Heart right ventricle (tissue), 16 donors: ENCODE measurements at regions not wholly inside any gene's neighbourhood (a gene's known extent, or its start where the extent isn't known, plus 50 kb on each side); places are given as distances from the start of the nearest gene placed in this dataset.

Experiments
- ATAC-seq, 8 donors: fragments of 200-7000 bp; cut with Tn5 transposase; one replicate each; pipeline ENCODE4 v1.9.1; 2020; ENCODE audit warnings: mild to moderate bottlenecking in 8 of 8, moderate library complexity in 8 of 8, moderate number of reproducible peaks in 1 of 8
- DNase-seq, 2 donors: peaks; one replicate each; pipeline ENCODE4 v3.0.0-alpha.2; 2020
- H3K27ac ChIP-seq, 10 donors: fragments of 200-600 bp; sonication (generic) in 2 of 10; one replicate each; pipeline versions ENCODE4 v1.5.0 to v1.8.0; 2020 to 2022; ENCODE audit warnings: mild to moderate bottlenecking in 3 of 10
- H3K27me3 ChIP-seq, 7 donors: fragments of 200-600 bp; one replicate each; pipeline ENCODE4 v1.8.0; 2021 to 2022; ENCODE audit warnings: mild to moderate bottlenecking in 2 of 7
- H3K36me3 ChIP-seq, 9 donors: fragments of 200-600 bp; sonication (generic) in 1 of 9; one replicate each; pipeline versions ENCODE4 v1.5.0 to v1.8.0; 2020 to 2022; ENCODE audit warnings: mild to moderate bottlenecking in 2 of 9
- H3K4me1 ChIP-seq, 9 donors: fragments of 200-600 bp; sonication (generic) in 1 of 9; one replicate each; pipeline versions ENCODE4 v1.5.0 to v1.8.0; 2020 to 2022; ENCODE audit warnings: mild to moderate bottlenecking in 4 of 9
- H3K4me3 ChIP-seq, 10 donors: fragments of 200-600 bp; sonication (generic) in 2 of 10; one replicate each; pipeline versions ENCODE4 v1.5.0 to v1.8.0; 2020 to 2022; ENCODE audit warnings: mild to moderate bottlenecking in 7 of 10, moderate library complexity in 2 of 10
- H3K9me3 ChIP-seq, 11 donors: fragments of 200-600 bp in 10 of 11; sonication (generic) in 2 of 11; one replicate each; pipeline versions ENCODE4 v1.5.0 to v1.8.0; 2013 to 2022; ENCODE audit warnings: mild to moderate bottlenecking in 2 of 11, control low read depth in 1 of 11, moderate library complexity in 1 of 11
- WGBS, 2 donors: extraction: QIAGEN DNeasy Blood & Tissue Kit; methylation state at CpG; one replicate each; pipeline ENCODE4 v1.1.7; 2013; ENCODE audit warnings: inconsistent platforms in 1 of 2; 5-methylcytosine and 5-hydroxymethylcytosine counted together
- intact Hi-C, 10 donors: fragments of 100-400 bp; cut with DNase I; formaldehyde crosslinking; loops; one replicate each; pipeline versions ENCODE4 v1.11.1 to v1.14.2; 2022
- TF ChIP-seq, protein P1 (sequence below), 9 donors: fragments of 200-600 bp; sonication (generic) in 2 of 9; IDR thresholded peaks; one replicate each; pipeline versions ENCODE4 v1.5.0 to v1.8.0; 2021 to 2022; ENCODE audit warnings: antibody characterized with exemption in 9 of 9, mild to moderate bottlenecking in 5 of 9, moderate library complexity in 1 of 9
- donor health status: Arrhythmogenic right ventricular cardiomyopathy.
- donor health status: ischemic (EF 13 %, LVEDD 7.1; RV severe dilation, severe dysfunction).
- donor health status: healthy with polysubstance abuse.
- donor health status: DM: no; HTN: yes; CAD: no.
- donor health status: DM: no; HTN: no; CAD: no.
- donor health status: ischemic (EF 25% LVEDD 6.9; RV normal size, moderate dysfunction).
- donor health status: ischemic (EF 25% LVEDD 5.7; RV mildly dilated, moderate dysfunction).
- donor health status: healthy.
- donor health status: DM: yes; HTN: yes; CAD: no.
- donor health status: Ischemic cardiomyopathy.
- donor health status: ischemic (EF 35%, LVEDD 5.7; RV mildly dilated, moderate dysfunction).
- donor health status: nonischemic (EF 11% LVEDD 7.7; RV severe dilation, severe dysfunction).
- donor health status: DM: yes; HTN: yes; CAD: no.
- donor health status: PGD.
- donor health status: ischemic (EF 29% LVEDD 5.4; RV normal size, mild dysfunction).
- donor health status: nonischemic (EF 23%, LVEDD 6.1; RV moderate dilation, normal function).

DNA sequence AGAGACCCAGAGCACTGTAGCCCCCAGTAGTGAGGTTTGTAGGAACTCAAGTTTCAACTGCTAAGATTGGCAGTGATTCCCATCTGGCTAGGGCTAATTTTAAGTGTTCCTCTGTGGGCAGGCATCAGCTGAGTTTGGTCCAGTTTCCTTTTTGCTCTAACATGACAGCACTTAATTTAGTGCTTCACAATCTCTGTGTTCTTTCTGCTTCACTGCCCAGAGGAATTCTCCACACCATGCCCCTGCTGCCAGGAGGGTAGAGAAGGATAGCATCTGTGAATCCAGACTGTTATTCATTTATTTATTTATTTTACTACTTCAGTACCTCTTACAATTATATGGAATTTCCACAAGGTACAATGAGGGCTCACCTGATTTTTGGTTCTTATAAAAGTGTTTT is 549.9 kb upstream of the FSIP2 start:
- H3K9me3 ChIP-seq = peaks cover 0 to 27% (median 0%) of the 10 kb centered on the region in 11 donors
- TF ChIP-seq, protein P1, sequence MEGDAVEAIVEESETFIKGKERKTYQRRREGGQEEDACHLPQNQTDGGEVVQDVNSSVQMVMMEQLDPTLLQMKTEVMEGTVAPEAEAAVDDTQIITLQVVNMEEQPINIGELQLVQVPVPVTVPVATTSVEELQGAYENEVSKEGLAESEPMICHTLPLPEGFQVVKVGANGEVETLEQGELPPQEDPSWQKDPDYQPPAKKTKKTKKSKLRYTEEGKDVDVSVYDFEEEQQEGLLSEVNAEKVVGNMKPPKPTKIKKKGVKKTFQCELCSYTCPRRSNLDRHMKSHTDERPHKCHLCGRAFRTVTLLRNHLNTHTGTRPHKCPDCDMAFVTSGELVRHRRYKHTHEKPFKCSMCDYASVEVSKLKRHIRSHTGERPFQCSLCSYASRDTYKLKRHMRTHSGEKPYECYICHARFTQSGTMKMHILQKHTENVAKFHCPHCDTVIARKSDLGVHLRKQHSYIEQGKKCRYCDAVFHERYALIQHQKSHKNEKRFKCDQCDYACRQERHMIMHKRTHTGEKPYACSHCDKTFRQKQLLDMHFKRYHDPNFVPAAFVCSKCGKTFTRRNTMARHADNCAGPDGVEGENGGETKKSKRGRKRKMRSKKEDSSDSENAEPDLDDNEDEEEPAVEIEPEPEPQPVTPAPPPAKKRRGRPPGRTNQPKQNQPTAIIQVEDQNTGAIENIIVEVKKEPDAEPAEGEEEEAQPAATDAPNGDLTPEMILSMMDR (IDR thresholded peaks at IDR 0.05) = no peak
- H3K4me1 ChIP-seq = no peaks in the 10 kb centered on the region
- no peak overlapping the region for H3K27ac ChIP-seq
- intact Hi-C loops = no loop called here
- H3K27me3 ChIP-seq = no peaks in the 10 kb centered on the region
- H3K4me3 ChIP-seq = no peak overlapping the region
- H3K36me3 ChIP-seq = no peaks in the 10 kb centered on the region
- no peak for ATAC-seq
- no peak for DNase-seq

- Histone ChIP-seq H3K27ac (no peak overlapping the region), H3K4me3 (no peak overlapping the region), H3K27me3 (no peaks in the 10 kb centered on the region), H3K36me3 (no peaks in the 10 kb centered on the region), H3K9me3 (no peaks in the 10 kb centered on the region), H3K4me1 (no peaks in the 10 kb centered on the region)
- ATAC-seq (no peak), DNase-seq (no peak)
- intact Hi-C loops = no loop called here
- TF ChIP-seq, protein P1 (IDR thresholded peaks at IDR 0.05) = no peak
- WGBS, 2 donors = 35 to 39% methylated on average over 1 of the region's 1 CpG
Measured at GRCh38 chr2:185201063-185201462, 537.5 kb upstream of the FSIP2 start.

- no peak for DNase-seq
- Histone ChIP-seq H3K36me3 (no peaks in the 10 kb centered on the region), H3K27ac (no peak overlapping the region), H3K4me3 (no peak overlapping the region), H3K27me3 (no peaks in the 10 kb centered on the region), H3K9me3 (no peaks in the 10 kb centered on the region), H3K4me1 (no peaks in the 10 kb centered on the region)
- TF ChIP-seq, protein P1 (IDR thresholded peaks at IDR 0.05) = no peak
- ATAC-seq = no peak
- intact Hi-C loops = no loop called here
- WGBS, 2 donors = 58 to 70% methylated on average over 2 of the region's 2 CpGs
Measured at GRCh38 chr2:185202381-185202780, 536.2 kb upstream of the FSIP2 start.

- H3K27ac ChIP-seq = no peak overlapping the region
- H3K27me3 ChIP-seq = no peaks in the 10 kb centered on the region
- ATAC-seq (no peak), DNase-seq (no peak)
- H3K36me3 ChIP-seq = no peaks in the 10 kb centered on the region
- intact Hi-C loops = no loop called here
- no peak overlapping the region for H3K4me3 ChIP-seq
- TF ChIP-seq, protein P1 (IDR thresholded peaks at IDR 0.05) = no peak
- no peaks in the 10 kb centered on the region for H3K9me3 ChIP-seq
- WGBS, 2 donors = 49 to 53% methylated on average over 3 of the region's 3 CpGs
- no peaks in the 10 kb centered on the region for H3K4me1 ChIP-seq
Measured at GRCh38 chr2:185202945-185203528, 535.6 kb upstream of the FSIP2 start.
